ENCODE measurements at regions not wholly inside any gene's neighbourhood (a gene's known extent, or its start where the extent isn't known, plus 50 kb on each side); places are given as distances from the start of the nearest gene placed in this dataset.
"Not testable (repeated sequence)": the region's sequence is repeated elsewhere in the genome, so short reads cannot be mapped to it uniquely, and the experiment has no call there.

- not testable (repeated sequence) for DNase-seq
These were observed 226.8 kb upstream of the PLGLB2 start for GRCh38 chr2:87521057-87521456.

- not testable (repeated sequence) for DNase-seq
These were observed 226.4 kb upstream of the PLGLB2 start for GRCh38 chr2:87521489-87521888.

- DNase-seq = not testable (repeated sequence)
These were observed 223.2 kb upstream of the PLGLB2 start for GRCh38 chr2:87524619-87525188.

GRCh38 chr2:87525497-87525991 lies 222.3 kb upstream of the PLGLB2 start:
- DNase-seq = not testable (repeated sequence)

GRCh38 chr2:87526258-87526657 lies 221.6 kb upstream of the PLGLB2 start:
- not testable (repeated sequence) for DNase-seq

GRCh38 chr2:87531968-87532715 lies 215.7 kb upstream of the PLGLB2 start:
- DNase-seq = not testable (repeated sequence)

- DNase-seq = not testable (repeated sequence)
These were observed 214.3 kb upstream of the PLGLB2 start for GRCh38 chr2:87533390-87534272.

- DNase-seq = not testable (repeated sequence)
These were observed 213.5 kb upstream of the PLGLB2 start for GRCh38 chr2:87534273-87534889.

DNA sequence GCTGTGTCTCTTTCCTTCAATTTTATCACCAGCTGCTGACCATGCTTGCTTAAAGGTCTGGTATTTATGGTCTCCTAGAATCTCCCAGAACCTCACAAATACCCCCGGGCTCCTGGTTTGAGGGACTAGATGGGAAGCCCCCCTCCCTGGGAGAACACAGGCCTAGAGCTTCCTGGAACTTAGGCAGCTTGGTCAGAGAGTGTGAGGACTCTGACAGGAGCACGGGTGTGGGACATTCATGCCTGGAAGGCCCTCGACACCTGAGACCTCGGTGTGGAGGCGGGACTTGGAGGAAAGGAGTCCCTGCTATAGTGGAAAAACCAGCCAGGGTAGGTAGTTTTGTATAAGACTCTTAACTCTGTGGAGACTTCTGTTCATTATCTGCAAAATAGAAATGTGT lies 211.5 kb upstream of the PLGLB2 start:
- DNase-seq = not testable (repeated sequence)

GRCh38 chr2:87537251-87537671 lies 210.6 kb upstream of the PLGLB2 start:
- DNase-seq = not testable (repeated sequence)

- DNase-seq = not testable (repeated sequence)
These were observed 209.6 kb upstream of the PLGLB2 start for GRCh38 chr2:87538268-87538667.

DNA sequence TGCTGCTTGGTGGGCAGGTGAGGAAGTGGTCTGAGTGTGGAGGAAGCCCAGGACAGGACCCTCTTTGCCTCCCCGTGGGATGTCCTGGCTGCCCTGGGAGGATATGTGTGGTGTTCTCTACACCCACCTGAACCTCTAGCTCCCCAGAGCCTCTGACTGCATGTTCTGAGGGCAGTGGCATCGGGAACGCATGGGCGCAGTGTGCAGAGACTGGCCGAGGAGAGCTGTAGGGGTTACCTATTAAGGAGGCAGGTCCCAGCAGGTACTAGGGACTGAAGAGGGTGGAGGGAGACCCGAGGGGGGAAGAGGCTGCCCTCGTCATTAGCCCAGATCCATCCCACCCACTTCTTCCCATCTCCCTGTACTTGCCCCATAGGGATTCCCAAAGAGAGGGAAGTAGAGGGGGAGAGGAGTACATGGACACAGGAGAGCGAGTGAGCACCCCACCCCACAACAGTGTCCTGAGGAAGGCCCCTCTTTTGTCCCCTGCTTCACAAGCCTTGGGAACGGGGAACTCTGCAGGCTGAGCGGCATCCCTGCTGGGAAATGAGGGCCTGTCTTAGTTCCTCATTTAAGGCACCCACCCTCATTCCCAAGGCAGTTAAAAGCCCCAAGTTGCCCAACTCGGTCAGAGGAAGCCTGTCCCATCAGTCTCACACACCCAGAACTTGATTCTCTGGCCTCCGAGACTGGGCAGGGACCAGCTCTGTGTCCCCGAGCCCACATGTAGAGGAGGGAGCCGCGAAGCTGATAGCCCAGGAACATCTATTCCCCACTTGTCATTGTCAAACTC lies 208.5 kb upstream of the PLGLB2 start:
- DNase-seq = not testable (repeated sequence)

DNA sequence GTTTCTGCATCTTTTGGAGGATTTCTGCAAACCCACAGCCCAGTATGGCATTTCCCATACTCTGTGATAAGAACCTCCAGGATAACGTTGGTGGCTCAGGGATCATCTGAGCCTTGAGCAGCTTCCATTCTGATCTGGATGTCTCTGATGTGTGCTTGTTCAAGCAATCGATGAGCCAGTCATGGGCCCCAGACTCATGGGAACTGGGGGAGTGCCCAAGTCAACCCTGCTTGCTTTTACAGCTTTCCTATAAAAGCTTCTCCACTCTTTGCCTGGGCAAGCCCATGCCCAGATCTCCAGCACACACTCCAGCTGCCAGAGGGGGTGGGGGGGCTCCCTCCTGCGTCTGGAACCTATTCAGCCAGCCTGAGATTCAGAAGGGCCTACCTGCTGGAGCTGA lies 207.6 kb upstream of the PLGLB2 start:
- DNase-seq = not testable (repeated sequence)

GRCh38 chr2:87542599-87543174 lies 205.2 kb upstream of the PLGLB2 start:
- DNase-seq = not testable (repeated sequence)

DNA sequence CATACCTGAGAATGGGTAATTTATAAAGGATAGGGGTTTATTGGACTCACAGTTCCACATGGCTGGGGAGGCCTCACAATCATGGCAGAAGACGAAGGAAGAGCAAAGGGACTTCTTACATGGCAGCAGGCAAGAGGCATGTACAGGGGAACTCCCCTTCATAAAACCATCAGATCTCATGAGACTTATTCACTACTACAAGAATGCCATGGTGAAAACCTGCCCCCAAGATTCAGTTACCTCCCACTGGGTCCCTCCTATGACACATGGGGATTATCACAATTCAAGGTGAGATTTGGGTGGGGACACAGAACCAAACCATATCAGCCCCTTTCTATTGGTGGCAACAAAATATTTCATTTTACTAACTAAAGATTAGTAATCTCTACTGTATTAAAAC lies 204.1 kb upstream of the PLGLB2 start:
- DNase-seq = not testable (repeated sequence)

DNA sequence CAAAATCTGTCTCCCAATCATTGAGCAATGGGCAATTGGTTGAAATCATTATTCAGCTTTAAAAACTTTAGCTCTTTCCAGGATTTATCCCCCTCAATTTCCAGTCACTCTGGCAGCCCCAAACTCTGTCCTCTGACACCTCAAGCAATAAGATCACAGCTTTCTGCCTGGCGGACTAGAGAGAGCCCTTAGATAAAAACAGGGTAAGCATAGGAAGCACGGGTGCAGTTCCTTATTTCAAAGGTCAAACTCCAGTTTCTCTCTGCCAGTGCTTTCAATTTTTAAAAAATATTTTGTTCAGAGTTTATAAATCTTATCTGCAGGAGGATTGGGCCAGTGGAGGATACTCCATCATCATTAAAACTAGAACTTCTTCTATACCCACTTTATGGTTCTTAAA lies 200.8 kb upstream of the PLGLB2 start:
- not testable (repeated sequence) for DNase-seq

GRCh38 chr2:87547966-87548365 lies 199.9 kb upstream of the PLGLB2 start:
- DNase-seq = not testable (repeated sequence)

DNA sequence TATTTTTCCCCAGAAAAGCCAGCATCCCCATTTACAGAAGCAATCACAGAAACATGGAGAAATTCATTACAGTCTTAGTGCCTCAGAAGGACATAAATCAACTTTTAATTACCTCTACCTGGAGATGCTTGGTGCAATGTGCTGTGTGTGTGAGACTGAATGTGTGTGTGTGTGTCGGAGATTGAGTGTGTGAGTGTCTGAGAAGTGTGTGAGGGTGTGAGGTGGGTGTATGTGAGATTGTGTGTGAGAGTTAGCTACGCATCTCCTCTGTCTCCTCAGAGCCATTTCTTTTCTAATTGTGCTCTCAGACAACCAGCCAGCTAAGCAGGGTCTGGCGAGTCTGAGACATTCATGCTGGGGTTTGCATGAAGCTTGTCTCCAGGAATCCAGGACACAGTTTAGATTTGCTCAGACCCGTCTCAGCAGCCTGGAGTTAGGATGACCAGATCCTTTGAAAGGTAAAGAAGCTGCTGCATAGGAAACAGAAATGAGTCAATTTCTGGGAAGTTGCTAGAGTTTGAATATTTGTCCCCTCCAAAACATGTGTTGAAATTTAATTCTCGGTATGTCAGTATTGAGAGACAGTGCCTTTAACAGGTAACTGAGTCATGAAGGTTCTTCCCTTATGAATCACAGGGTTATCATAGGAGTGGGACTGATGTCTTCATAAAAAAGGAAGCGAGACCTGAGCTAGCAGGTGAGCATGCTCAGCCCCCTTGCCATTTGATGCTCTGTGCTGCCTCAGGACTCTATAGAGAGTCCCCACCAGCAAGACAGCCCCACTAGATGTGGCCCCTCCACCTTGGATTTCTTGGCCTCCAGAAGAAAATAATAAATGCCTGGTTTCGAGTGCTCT lies 199.0 kb upstream of the PLGLB2 start:
- DNase-seq = not testable (repeated sequence)

GRCh38 chr2:87549561-87550202 lies 198.2 kb upstream of the PLGLB2 start:
- not testable (repeated sequence) for DNase-seq

DNA sequence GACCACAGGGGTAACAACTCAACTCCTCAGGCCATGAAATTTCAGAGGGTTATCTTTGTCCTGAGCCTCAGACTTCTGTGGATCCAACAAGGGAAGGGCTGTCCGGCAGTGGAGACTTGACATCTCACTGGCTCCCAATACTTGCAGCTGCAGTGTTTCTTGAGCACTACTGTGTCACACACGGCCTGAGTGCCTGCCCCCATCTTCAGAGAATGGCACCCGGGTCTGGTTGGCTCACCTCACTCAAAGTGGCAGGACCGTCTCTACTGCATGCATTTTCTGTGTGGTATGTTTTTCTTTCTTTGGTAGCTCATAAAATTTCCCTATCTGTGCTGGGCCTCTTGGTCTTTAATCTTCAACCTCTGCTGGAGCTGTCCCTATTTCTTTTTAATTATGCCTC lies 193.2 kb upstream of the PLGLB2 start:
- not testable (repeated sequence) for DNase-seq
